OCI-LY3 (cell line): ENCODE measurements at regions not wholly inside any gene's neighbourhood (a gene's known extent, or its start where the extent isn't known, plus 50 kb on each side); places are given as distances from the start of the nearest gene placed in this dataset.

Experiments
- CTCF ChIP-seq: fragments of 200-600, 300-600 bp; sonication (generic); IDR thresholded peaks from 2 replicates; pipeline ENCODE4 v1.5.1; 2014; ENCODE audit warnings: antibody characterized with exemption, low read length, low read depth
- EZH2phosphoT487 ChIP-seq: fragments of 200-600 bp; shearing (Covaris generic); IDR thresholded peaks from 2 replicates; pipeline ENCODE4 v1.6.1; 2018; ENCODE audit warnings: antibody characterized with exemption, mixed run types, low read depth

GRCh38 chr6:79797912-79798311, 149.4 kb downstream of the ELOVL4 start:
- no peak for TF ChIP-seq CTCF
- no peak for TF ChIP-seq EZH2phosphoT487
